Hepatocyte (in vitro differentiated cells): ENCODE measurements at regions not wholly inside any gene's neighbourhood (a gene's known extent, or its start where the extent isn't known, plus 50 kb on each side); places are given as distances from the start of the nearest gene placed in this dataset.

Experiments
- EZH2 ChIP-seq: fragments of 200-600 bp; sonication (generic); IDR thresholded peaks from 2 replicates; pipeline ENCODE4 v1.6.1; 2016; ENCODE audit warnings: antibody characterized with exemption, mild to moderate bottlenecking, borderline replicate concordance
- EZH2phosphoT487 ChIP-seq: fragments of 200-600 bp; sonication (generic); IDR thresholded peaks from one replicate; pipeline ENCODE4 v1.6.1; 2018; ENCODE audit warnings: antibody characterized with exemption, mild to moderate bottlenecking, low read depth, moderate library complexity; ENCODE audit not compliant: unreplicated experiment, severe bottlenecking
- TF ChIP-seq, protein P1 (sequence below): fragments of 200-600 bp; sonication (generic); IDR thresholded peaks from 2 replicates; pipeline ENCODE4 v1.5.1; 2016; ENCODE audit warnings: antibody characterized with exemption, mild to moderate bottlenecking; ENCODE audit not compliant: poor library complexity

DNA sequence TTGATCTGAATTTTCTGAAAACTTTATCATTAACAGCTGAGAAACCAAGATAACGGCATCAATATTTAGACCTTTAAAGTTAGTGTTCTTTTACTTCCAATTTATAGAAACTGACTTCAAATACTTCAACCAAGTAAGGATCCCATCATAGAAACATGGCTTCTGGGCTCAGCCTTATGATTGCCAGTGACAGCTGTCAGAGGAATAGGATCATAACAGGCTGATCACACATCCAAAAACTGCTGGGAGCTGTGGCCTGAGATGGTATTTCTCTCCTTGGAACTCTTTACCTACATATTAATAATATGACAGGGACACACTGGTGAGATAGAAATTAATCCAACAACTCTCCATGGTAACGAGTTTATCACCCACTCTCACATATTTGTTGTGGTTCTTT is 448.3 kb upstream of the NMUR2 start:
- TF ChIP-seq, protein P1, sequence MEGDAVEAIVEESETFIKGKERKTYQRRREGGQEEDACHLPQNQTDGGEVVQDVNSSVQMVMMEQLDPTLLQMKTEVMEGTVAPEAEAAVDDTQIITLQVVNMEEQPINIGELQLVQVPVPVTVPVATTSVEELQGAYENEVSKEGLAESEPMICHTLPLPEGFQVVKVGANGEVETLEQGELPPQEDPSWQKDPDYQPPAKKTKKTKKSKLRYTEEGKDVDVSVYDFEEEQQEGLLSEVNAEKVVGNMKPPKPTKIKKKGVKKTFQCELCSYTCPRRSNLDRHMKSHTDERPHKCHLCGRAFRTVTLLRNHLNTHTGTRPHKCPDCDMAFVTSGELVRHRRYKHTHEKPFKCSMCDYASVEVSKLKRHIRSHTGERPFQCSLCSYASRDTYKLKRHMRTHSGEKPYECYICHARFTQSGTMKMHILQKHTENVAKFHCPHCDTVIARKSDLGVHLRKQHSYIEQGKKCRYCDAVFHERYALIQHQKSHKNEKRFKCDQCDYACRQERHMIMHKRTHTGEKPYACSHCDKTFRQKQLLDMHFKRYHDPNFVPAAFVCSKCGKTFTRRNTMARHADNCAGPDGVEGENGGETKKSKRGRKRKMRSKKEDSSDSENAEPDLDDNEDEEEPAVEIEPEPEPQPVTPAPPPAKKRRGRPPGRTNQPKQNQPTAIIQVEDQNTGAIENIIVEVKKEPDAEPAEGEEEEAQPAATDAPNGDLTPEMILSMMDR, result no peak
- TF ChIP-seq EZH2phosphoT487, result no peak
- no peak for TF ChIP-seq EZH2
